C4-2B (cell line): ENCODE measurements at regions not wholly inside any gene's neighbourhood (a gene's known extent, or its start where the extent isn't known, plus 50 kb on each side); places are given as distances from the start of the nearest gene placed in this dataset.

Experiments
- CTCF ChIP-seq: fragments of 450-650 bp; conservative IDR thresholded peaks from 2 replicates; pipeline ENCODE4 v1.5.1; 2017; ENCODE audit warnings: mild to moderate bottlenecking
- ZFX ChIP-seq: fragments of 450-650 bp; IDR thresholded peaks from 2 replicates; pipeline ENCODE4 v1.6.1; 2017

- TF ChIP-seq CTCF, result no peak
- no peak for TF ChIP-seq ZFX
These were observed 297.8 kb upstream of the DACH1 start for GRCh38 chr13:72164811-72165210.
